GM18951 (cell line): ENCODE measurements at regions not wholly inside any gene's neighbourhood (a gene's known extent, or its start where the extent isn't known, plus 50 kb on each side); places are given as distances from the start of the nearest gene placed in this dataset.
"Not testable (repeated sequence)": the region's sequence is repeated elsewhere in the genome, so short reads cannot be mapped to it uniquely, and the experiment has no call there.

Source experiments
- POLR2A ChIP-seq: IDR thresholded peaks from 4 replicates; pipeline ENCODE4 v1.6.1; 2011; ENCODE audit warnings: mild to moderate bottlenecking; ENCODE audit not compliant: insufficient read length, insufficient read depth; ENCODE audit errors: extremely low read depth
- in situ Hi-C: fragments of 300-500 bp; cut with MboI; formaldehyde crosslinking; loops from one replicate; pipeline ENCODE4 v1.12.0; 2022; ENCODE audit warnings: low sequenced_read_pairs, mixed read lengths, inconsistent platforms; ENCODE audit not compliant: unreplicated experiment

GRCh38 chr21:14013056-14013603 is 197.6 kb downstream of the LIPI start:
- TF ChIP-seq POLR2A, result no peak
- in situ Hi-C loops, result no loop called here

GRCh38 chr21:14012409-14012808 is 198.3 kb downstream of the LIPI start:
- TF ChIP-seq POLR2A, result no peak
- in situ Hi-C loops, result no loop called here

GRCh38 chr21:14011751-14012150 is 199.0 kb downstream of the LIPI start:
- in situ Hi-C loops, result not testable (repeated sequence)

- in situ Hi-C loops, result not testable (repeated sequence)
Observed at GRCh38 chr21:14011149-14011548, 199.6 kb downstream of the LIPI start.

GRCh38 chr21:14010729-14011128 is 200.0 kb downstream of the LIPI start:
- TF ChIP-seq POLR2A, result no peak
- in situ Hi-C loops, result no loop called here

GRCh38 chr21:14009990-14010389 is 200.8 kb downstream of the LIPI start:
- in situ Hi-C loops, result not testable (repeated sequence)

- in situ Hi-C loops, result not testable (repeated sequence)
Observed at GRCh38 chr21:14009238-14009981, 201.3 kb downstream of the LIPI start.

GRCh38 chr21:14008436-14008835 is 202.3 kb downstream of the LIPI start:
- in situ Hi-C loops, result not testable (repeated sequence)

GRCh38 chr21:14008006-14008405 is 202.7 kb downstream of the LIPI start:
- in situ Hi-C loops, result not testable (repeated sequence)

GRCh38 chr21:14006144-14006543 is 204.6 kb downstream of the LIPI start:
- in situ Hi-C loops, result not testable (repeated sequence)

- in situ Hi-C loops, result not testable (repeated sequence)
Observed at GRCh38 chr21:13986996-13987958, 223.5 kb downstream of the LIPI start.

GRCh38 chr21:13985865-13986863 is 224.6 kb downstream of the LIPI start:
- in situ Hi-C loops, result not testable (repeated sequence)

- in situ Hi-C loops, result not testable (repeated sequence)
Observed at GRCh38 chr21:13985137-13985864, 225.5 kb downstream of the LIPI start.

- in situ Hi-C loops, result not testable (repeated sequence)
Observed at GRCh38 chr21:13984728-13985127, 226.0 kb downstream of the LIPI start.

GRCh38 chr21:13981176-13982087 is 229.3 kb downstream of the LIPI start:
- in situ Hi-C loops, result not testable (repeated sequence)

- in situ Hi-C loops, result not testable (repeated sequence)
Observed at GRCh38 chr21:13980115-13980662, 230.6 kb downstream of the LIPI start.

GRCh38 chr21:13979608-13980007 is 231.1 kb downstream of the LIPI start:
- in situ Hi-C loops, result not testable (repeated sequence)
